Cardiac muscle cell (in vitro differentiated cells and primary cell): ENCODE measurements at regions not wholly inside any gene's neighbourhood (a gene's known extent, or its start where the extent isn't known, plus 50 kb on each side); places are given as distances from the start of the nearest gene placed in this dataset.

Source experiments
- DNase-seq, 2 donors: peaks; one replicate each; pipeline versions ENCODE4 v3.0.0 to v3.0.0-alpha.2; 2010 to 2017; ENCODE audit warnings: low read depth in 1 of 2, low spot score in 1 of 2
- H3K27ac ChIP-seq: fragments of 200-600 bp; sonication (generic); 2 replicates; pipeline ENCODE4 v1.5.1; 2016
- H3K27me3 ChIP-seq: fragments of 200-600 bp; sonication (generic); 2 replicates; pipeline ENCODE4 v1.6.0; 2016; ENCODE audit warnings: control low read depth
- H3K36me3 ChIP-seq: fragments of 200-600 bp; sonication (generic); 2 replicates; pipeline ENCODE4 v1.5.1; 2016; ENCODE audit warnings: control low read depth
- H3K4me1 ChIP-seq: fragments of 200-600 bp; sonication (generic); 2 replicates; pipeline ENCODE4 v1.8.1; 2017; ENCODE audit warnings: low read depth, mild to moderate bottlenecking, mixed run types
- H3K4me3 ChIP-seq: fragments of 200-600 bp; sonication (generic); 2 replicates; pipeline ENCODE4 v1.5.1; 2016; ENCODE audit warnings: mild to moderate bottlenecking
- H3K9me3 ChIP-seq: fragments of 200-600 bp; sonication (generic); 2 replicates; pipeline ENCODE4 v1.5.1; 2017; ENCODE audit warnings: low read depth, mild to moderate bottlenecking, control low read depth
- TF ChIP-seq, protein P1 (sequence below): IDR thresholded peaks from 2 replicates; pipeline ENCODE4 v1.5.1; 2012; ENCODE audit warnings: low read depth, mild to moderate bottlenecking, low read length

- TF ChIP-seq, protein P1, sequence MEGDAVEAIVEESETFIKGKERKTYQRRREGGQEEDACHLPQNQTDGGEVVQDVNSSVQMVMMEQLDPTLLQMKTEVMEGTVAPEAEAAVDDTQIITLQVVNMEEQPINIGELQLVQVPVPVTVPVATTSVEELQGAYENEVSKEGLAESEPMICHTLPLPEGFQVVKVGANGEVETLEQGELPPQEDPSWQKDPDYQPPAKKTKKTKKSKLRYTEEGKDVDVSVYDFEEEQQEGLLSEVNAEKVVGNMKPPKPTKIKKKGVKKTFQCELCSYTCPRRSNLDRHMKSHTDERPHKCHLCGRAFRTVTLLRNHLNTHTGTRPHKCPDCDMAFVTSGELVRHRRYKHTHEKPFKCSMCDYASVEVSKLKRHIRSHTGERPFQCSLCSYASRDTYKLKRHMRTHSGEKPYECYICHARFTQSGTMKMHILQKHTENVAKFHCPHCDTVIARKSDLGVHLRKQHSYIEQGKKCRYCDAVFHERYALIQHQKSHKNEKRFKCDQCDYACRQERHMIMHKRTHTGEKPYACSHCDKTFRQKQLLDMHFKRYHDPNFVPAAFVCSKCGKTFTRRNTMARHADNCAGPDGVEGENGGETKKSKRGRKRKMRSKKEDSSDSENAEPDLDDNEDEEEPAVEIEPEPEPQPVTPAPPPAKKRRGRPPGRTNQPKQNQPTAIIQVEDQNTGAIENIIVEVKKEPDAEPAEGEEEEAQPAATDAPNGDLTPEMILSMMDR, result no peak
- DNase-seq, result no peak
- Histone ChIP-seq H3K27ac (no peak overlapping the region), H3K4me1 (no peaks in the 10 kb centered on the region), H3K9me3 (no peaks in the 10 kb centered on the region), H3K4me3 (no peak overlapping the region), H3K36me3 (no peaks in the 10 kb centered on the region), H3K27me3 (no peaks in the 10 kb centered on the region)
Measured at GRCh38 chr16:7014756-7015155, 317.9 kb upstream of the RBFOX1 start.

- TF ChIP-seq, protein P1, result no peak
- no peaks in the 10 kb centered on the region for H3K4me1 ChIP-seq
- H3K9me3 ChIP-seq, result no peaks in the 10 kb centered on the region
- H3K27ac ChIP-seq, result no peak overlapping the region
- peak; percentile 1 to 82 for DNase-seq
- H3K27me3 ChIP-seq, result no peaks in the 10 kb centered on the region
- no peaks in the 10 kb centered on the region for H3K36me3 ChIP-seq
- H3K4me3 ChIP-seq, result no peak overlapping the region
Measured at GRCh38 chr16:7013990-7014389, 318.7 kb upstream of the RBFOX1 start.

DNA sequence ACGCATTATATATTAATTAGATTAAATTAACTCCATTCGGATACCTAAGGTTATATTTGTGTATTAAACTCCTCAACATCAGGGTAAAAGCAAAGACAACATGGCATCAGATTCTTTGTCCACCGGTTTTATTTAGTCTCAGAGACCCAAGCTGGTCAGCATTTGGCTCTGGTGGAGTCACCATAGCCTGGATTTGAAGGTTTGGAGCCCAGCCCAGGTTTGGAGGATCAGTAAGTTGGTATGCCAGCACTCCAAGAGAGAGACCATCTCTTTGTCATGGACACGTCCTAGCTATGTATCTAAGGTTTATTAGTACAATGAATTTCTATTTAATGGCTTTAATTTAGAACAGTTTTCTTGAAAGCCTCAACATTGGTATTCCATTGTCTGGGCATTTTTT, 328.4 kb upstream of the RBFOX1 start:
- TF ChIP-seq, protein P1, result no peak
- no peaks in the 10 kb centered on the region for H3K36me3 ChIP-seq
- no peak overlapping the region for H3K27ac ChIP-seq
- no peaks in the 10 kb centered on the region for H3K4me1 ChIP-seq
- no peaks in the 10 kb centered on the region for H3K9me3 ChIP-seq
- no peak for DNase-seq
- no peak overlapping the region for H3K4me3 ChIP-seq
- no peaks in the 10 kb centered on the region for H3K27me3 ChIP-seq

DNA sequence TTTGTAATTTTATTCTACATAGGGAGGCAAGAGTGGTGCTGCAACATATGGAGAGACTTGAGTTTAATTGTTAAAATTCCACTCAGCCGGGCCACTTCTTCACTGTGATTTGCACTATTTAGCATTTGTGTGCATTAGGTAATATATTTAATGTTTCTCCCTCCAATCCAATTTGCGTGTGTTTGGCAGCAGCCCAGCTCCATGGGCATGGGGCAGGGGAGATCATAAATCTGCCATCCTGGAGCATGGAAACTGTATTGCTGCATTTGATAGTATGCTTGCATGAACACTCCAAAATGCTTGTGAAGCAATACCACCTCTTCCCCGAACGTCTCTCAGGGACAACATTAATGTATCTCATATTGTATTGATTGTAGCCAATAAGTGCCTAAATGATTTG, 339.1 kb upstream of the RBFOX1 start:
- H3K36me3 ChIP-seq, result no peaks in the 10 kb centered on the region
- TF ChIP-seq, protein P1, result no peak
- H3K27ac ChIP-seq, result no peak overlapping the region
- DNase-seq, result no peak
- H3K4me3 ChIP-seq, result no peak overlapping the region
- H3K9me3 ChIP-seq, result no peaks in the 10 kb centered on the region
- H3K27me3 ChIP-seq, result no peaks in the 10 kb centered on the region
- H3K4me1 ChIP-seq, result no peaks in the 10 kb centered on the region

DNA sequence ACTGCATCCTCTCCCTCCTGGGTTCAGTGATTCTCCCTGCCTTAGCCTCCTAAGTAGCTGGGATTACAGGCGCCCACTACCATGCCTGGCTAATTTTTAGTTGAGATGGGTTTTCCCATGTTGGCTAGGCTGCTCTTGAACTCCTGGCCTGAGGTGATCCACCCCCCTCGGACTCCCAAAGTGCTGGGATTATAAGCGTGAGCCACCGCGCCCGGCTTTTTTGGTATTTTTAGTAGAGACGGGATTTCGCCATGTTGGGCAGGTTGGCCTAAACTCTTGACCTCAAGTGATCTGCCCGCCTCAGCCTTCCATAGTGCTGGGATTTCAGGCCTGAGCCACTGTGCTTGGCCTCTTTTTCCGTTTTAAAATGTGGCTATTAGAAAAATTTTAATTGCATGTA, 343.8 kb upstream of the RBFOX1 start:
- Histone ChIP-seq H3K4me1 (no peaks in the 10 kb centered on the region), H3K36me3 (no peaks in the 10 kb centered on the region), H3K4me3 (no peak overlapping the region), H3K27me3 (no peaks in the 10 kb centered on the region), H3K27ac (no peak overlapping the region), H3K9me3 (no peaks in the 10 kb centered on the region)
- TF ChIP-seq, protein P1, result no peak
- no peak for DNase-seq

GRCh38 chr16:6977916-6978315, 354.7 kb upstream of the RBFOX1 start:
- TF ChIP-seq, protein P1, result no peak
- DNase-seq, result no peak
- Histone ChIP-seq H3K4me1 (no peaks in the 10 kb centered on the region), H3K27me3 (no peaks in the 10 kb centered on the region), H3K9me3 (no peaks in the 10 kb centered on the region), H3K27ac (no peak overlapping the region), H3K4me3 (no peak overlapping the region), H3K36me3 (no peaks in the 10 kb centered on the region)
